IMR-90 (cell line): ENCODE measurements at regions not wholly inside any gene's neighbourhood (a gene's known extent, or its start where the extent isn't known, plus 50 kb on each side); places are given as distances from the start of the nearest gene placed in this dataset.

Experiments used
- ATAC-seq: fragments of 200-7000 bp; cut with Tn5 transposase; 2 replicates; pipeline ENCODE4 v1.9.1; 2020; ENCODE audit warnings: low read depth, mild to moderate bottlenecking, moderate library complexity
- BruUV-seq: library from RNA; stranded (reverse); fragments of 400-500 nt; replicated peaks from 2 replicates; lab custom pipeline; 2021; lab: Mats Ljungman, UMichigan
- CTCF ChIA-PET: fragments of 300-600 bp; formaldehyde crosslinking; extraction: SDS; loops from one replicate; lab custom pipeline; 2021; ENCODE audit warnings: antibody characterized with exemption; lab: Yijun Ruan, JAX
- POLR2A ChIA-PET: fragments of 300-600 bp; sonication (Branson Sonifier 250); formaldehyde crosslinking; loops from one replicate; lab custom pipeline; 2022; ENCODE audit warnings: antibody characterized with exemption; ENCODE audit not compliant: unreplicated experiment; lab: Charles Lee
- DNase-seq: peaks from one replicate; pipeline ENCODE4 v3.0.0; 2013
- H2AFZ ChIP-seq: replicated peaks from 2 replicates; pipeline ENCODE3; 2013; ENCODE audit warnings: low read length, mild to moderate bottlenecking; ENCODE audit not compliant: poor library complexity
- H2AK5ac ChIP-seq: 2 replicates; pipeline ENCODE4 v1.6.1; 2013; ENCODE audit warnings: low read depth, low read length, inconsistent platforms
- H2AK9ac ChIP-seq: replicated peaks from 2 replicates; pipeline ENCODE3; 2013; ENCODE audit warnings: mild to moderate bottlenecking, low read depth, low read length, moderate library complexity; ENCODE audit not compliant: poor library complexity
- H2BK120ac ChIP-seq: 2 replicates; pipeline ENCODE4 v1.6.1; 2013; ENCODE audit warnings: low read depth, low read length, inconsistent platforms
- H2BK15ac ChIP-seq: 3 replicates; pipeline ENCODE4 v1.6.1; 2013; ENCODE audit warnings: low read depth, low read length, inconsistent platforms
- H2BK20ac ChIP-seq: 2 replicates; pipeline ENCODE4 v1.6.1; 2013; ENCODE audit warnings: low read depth, mild to moderate bottlenecking, inconsistent platforms, low read length, moderate library complexity
- H2BK5ac ChIP-seq: 2 replicates; pipeline ENCODE4 v1.6.1; 2013; ENCODE audit warnings: mild to moderate bottlenecking, low read depth, low read length, inconsistent platforms; ENCODE audit not compliant: poor library complexity, severe bottlenecking
- H3K14ac ChIP-seq: replicated peaks from 2 replicates; pipeline ENCODE4 v1.6.1; 2013; ENCODE audit warnings: low read depth, low read length, inconsistent platforms
- H3K18ac ChIP-seq: 2 replicates; pipeline ENCODE4 v1.6.1; 2013; ENCODE audit warnings: low read depth, low read length, control low read depth
- H3K23ac ChIP-seq: 2 replicates; pipeline ENCODE4 v1.6.1; 2013; ENCODE audit warnings: low read depth, low read length, inconsistent platforms
- H3K27ac ChIP-seq: 2 replicates; pipeline ENCODE4 v1.5.1; 2013; ENCODE audit warnings: mild to moderate bottlenecking, control low read depth, low read length; ENCODE audit not compliant: insufficient read depth
- H3K27me3 ChIP-seq: 2 replicates; pipeline ENCODE4 v1.6.1; 2013; ENCODE audit warnings: low read length; ENCODE audit not compliant: control insufficient read depth, insufficient read depth
- H3K36me3 ChIP-seq: 2 replicates; pipeline ENCODE4 v1.6.1; 2013; ENCODE audit warnings: low read length, mixed read lengths; ENCODE audit not compliant: control insufficient read depth, insufficient read depth
- H3K4ac ChIP-seq: 2 replicates; pipeline ENCODE4 v1.6.1; 2013; ENCODE audit warnings: low read depth, low read length, inconsistent platforms
- H3K4me1 ChIP-seq: 2 replicates; pipeline ENCODE4 v1.6.1; 2013; ENCODE audit warnings: low read length, mixed read lengths; ENCODE audit not compliant: control insufficient read depth, insufficient read depth
- H3K4me2 ChIP-seq: 2 replicates; pipeline ENCODE4 v1.6.1; 2013; ENCODE audit warnings: low read depth, mild to moderate bottlenecking, control low read depth, low read length, moderate library complexity
- H3K4me3 ChIP-seq: 2 replicates; pipeline ENCODE4 v1.5.1; 2013; ENCODE audit warnings: low read depth, mild to moderate bottlenecking, control low read depth, low read length, moderate library complexity; ENCODE audit not compliant: insufficient read depth
- H3K56ac ChIP-seq: 2 replicates; pipeline ENCODE4 v1.6.1; 2013; ENCODE audit warnings: low read length, inconsistent platforms; ENCODE audit not compliant: insufficient read depth; ENCODE audit errors: extremely low read depth
- H3K79me1 ChIP-seq, 2 experiments: 2 replicates each; pipeline ENCODE4 v1.6.1; 2013; ENCODE audit warnings: low read length in 2 of 2, inconsistent platforms in 1 of 2, low read depth in 1 of 2
- H3K9ac ChIP-seq: 2 replicates; pipeline ENCODE4 v1.6.1; 2013; ENCODE audit warnings: low read depth, low read length, control low read depth
- H3K9me1 ChIP-seq: 2 replicates; pipeline ENCODE4 v1.6.1; 2013; ENCODE audit warnings: low read length, inconsistent platforms; ENCODE audit not compliant: insufficient read depth
- H3K9me3 ChIP-seq: 2 replicates; pipeline ENCODE4 v1.6.1; 2013; ENCODE audit warnings: low read length; ENCODE audit not compliant: control insufficient read depth, insufficient read depth
- H4K20me1 ChIP-seq: 2 replicates; pipeline ENCODE4 v1.6.1; 2013; ENCODE audit warnings: low read length, inconsistent platforms; ENCODE audit not compliant: insufficient read depth
- H4K5ac ChIP-seq: 2 replicates; pipeline ENCODE4 v1.6.1; 2013; ENCODE audit warnings: mild to moderate bottlenecking, low read depth, low read length, control low read depth
- H4K8ac ChIP-seq, 2 experiments: 2 replicates each; pipeline ENCODE4 v1.6.1; 2013; ENCODE audit warnings: low read depth in 2 of 2, low read length in 2 of 2, control low read depth in 1 of 2, inconsistent platforms in 1 of 2
- H4K91ac ChIP-seq: 2 replicates; pipeline ENCODE4 v1.6.1; 2013; ENCODE audit warnings: low read depth, low read length, inconsistent platforms; ENCODE audit not compliant: insufficient read depth
- BHLHE40 ChIP-seq: fragments of 150-350 bp; IDR thresholded peaks from 2 replicates; pipeline ENCODE4 v1.6.1; 2016; ENCODE audit warnings: mild to moderate bottlenecking, low read depth, low read length
- CTCF ChIP-seq: conservative IDR thresholded peaks from 2 replicates; pipeline ENCODE4 v1.5.1; 2012; ENCODE audit warnings: mild to moderate bottlenecking, low read depth, low read length, improper control_type of control experiment
- MAZ ChIP-seq: IDR thresholded peaks from 2 replicates; pipeline ENCODE4 v1.6.1; 2012; ENCODE audit warnings: low read depth, mild to moderate bottlenecking, low read length, improper control_type of control experiment, moderate library complexity, borderline replicate concordance
- RCOR1 ChIP-seq: IDR thresholded peaks from 2 replicates; pipeline ENCODE4 v1.6.1; 2012; ENCODE audit warnings: mild to moderate bottlenecking, low read length, improper control_type of control experiment; ENCODE audit not compliant: insufficient replicate concordance
- dilution Hi-C: fragments of 300-500 bp; cut with HindIII; formaldehyde crosslinking; loops from one replicate; pipeline ENCODE4 v1.14.3; 2018; ENCODE audit warnings: low sequenced_read_pairs; ENCODE audit not compliant: unreplicated experiment
- in situ Hi-C: fragments of 300-500 bp; cut with MboI; formaldehyde crosslinking; loops from 3 replicates; pipeline ENCODE4 v1.14.3; 2019; ENCODE audit warnings: low sequenced_read_pairs, inconsistent platforms, mixed read lengths
- intact Hi-C: fragments of 100-400 bp; cut with micrococcal nuclease; formaldehyde crosslinking; loops from 2 replicates; pipeline ENCODE4 v1.10.0; 2022

DNA sequence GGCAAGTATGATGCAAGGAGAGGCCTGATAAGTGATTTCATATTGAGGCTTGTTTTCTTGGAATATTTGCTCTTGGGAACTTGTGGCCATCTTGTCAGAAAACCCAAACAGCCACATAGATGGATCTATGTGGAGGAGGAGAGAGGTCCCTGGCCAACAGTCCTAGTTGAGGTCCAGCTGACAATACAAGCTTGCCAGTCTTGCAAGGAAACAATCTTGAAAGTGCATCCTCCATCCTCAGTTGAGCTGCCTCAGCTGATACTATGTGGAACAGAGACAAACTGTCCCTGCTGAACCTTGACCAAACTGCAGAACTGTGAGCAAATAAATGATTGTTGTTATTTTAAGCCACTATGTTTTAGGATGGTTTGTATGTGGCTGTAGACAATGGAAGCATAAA, 146.4 kb downstream of the TMX1 start:
- no peak for TF ChIP-seq MAZ
- TF ChIP-seq CTCF = no peak
- TF ChIP-seq BHLHE40 = no peak
- TF ChIP-seq RCOR1 = no peak
- ATAC-seq = no peak
- no peaks in the 10 kb centered on the region for H3K9me1 ChIP-seq
- H3K36me3 ChIP-seq = no peaks in the 10 kb centered on the region
- H2AFZ ChIP-seq = no peak overlapping the region
- H4K91ac ChIP-seq = no peak overlapping the region
- dilution Hi-C loops = no loop called here
- no TSS peak for BruUV-seq
- no peak overlapping the region for H2BK5ac ChIP-seq
- H3K79me1 ChIP-seq = no peaks in the 10 kb centered on the region
- no peak overlapping the region for H4K5ac ChIP-seq
- no peak overlapping the region for H3K23ac ChIP-seq
- in situ Hi-C loops = no loop called here
- peak overlapping the region; percentile 7 to 10; a peak in 1 of 4 replicates for H4K8ac ChIP-seq
- intact Hi-C loops = no loop called here
- CTCF ChIA-PET = no interaction called here
- H2BK120ac ChIP-seq = peak overlapping the region; percentile 17
- H3K4me1 ChIP-seq = peaks cover 4% of the 10 kb centered on the region
- H4K20me1 ChIP-seq = no peaks in the 10 kb centered on the region
- no peak for DNase-seq
- no peak overlapping the region for H3K9ac ChIP-seq
- H3K9me3 ChIP-seq = no peaks in the 10 kb centered on the region
- peak overlapping the region; percentile 57 for H2BK20ac ChIP-seq
- peak overlapping the region; percentile 24; the same call in 1 of the 2 replicates for H3K18ac ChIP-seq
- peak overlapping the region; percentile 72; the same call in 1 of the 3 replicates for H2BK15ac ChIP-seq
- no peaks in the 10 kb centered on the region for H3K27me3 ChIP-seq
- POLR2A ChIA-PET = interaction anchor here (0.6 kb wide), 1 partner anchor 190 kb away, joined by 3 read pairs; no protein-coding TSS in a partner anchor
- H2AK5ac ChIP-seq = peak overlapping the region; percentile 24; the same call in 1 of the 2 replicates
- H3K4me2 ChIP-seq = no peak overlapping the region
- H2AK9ac ChIP-seq = no peak overlapping the region
- peak overlapping the region; percentile 8 for H3K14ac ChIP-seq
- H3K56ac ChIP-seq = no peak overlapping the region
- H3K27ac ChIP-seq = no peak overlapping the region
- no peak overlapping the region for H3K4me3 ChIP-seq
- H3K4ac ChIP-seq = no peak overlapping the region
